DOHH2 (cell line): ENCODE measurements at regions not wholly inside any gene's neighbourhood (a gene's known extent, or its start where the extent isn't known, plus 50 kb on each side); places are given as distances from the start of the nearest gene placed in this dataset.

Source experiments
- H3F3A ChIP-seq: fragments of 200-600 bp; sonication (generic), shearing (Covaris generic); 2 replicates; pipeline ENCODE4 v1.6.0; 2016; ENCODE audit warnings: antibody characterized with exemption, mild to moderate bottlenecking; ENCODE audit not compliant: control insufficient read depth, insufficient read depth
- H3K27ac ChIP-seq: fragments of 200-600 bp; sonication (generic); 2 replicates; pipeline ENCODE4 v1.5.1; 2014; ENCODE audit warnings: low read depth, mild to moderate bottlenecking, low read length, moderate library complexity
- H3K27me3 ChIP-seq: fragments of 200-600 bp; sonication (generic); 2 replicates; pipeline ENCODE4 v1.6.1; 2014; ENCODE audit warnings: mild to moderate bottlenecking, low read length, mixed read lengths; ENCODE audit not compliant: control insufficient read depth
- H3K36me3 ChIP-seq: fragments of 200-600 bp; sonication (generic); 2 replicates; pipeline ENCODE4 v1.6.1; 2014; ENCODE audit warnings: mild to moderate bottlenecking, low read length, moderate library complexity, mixed read lengths; ENCODE audit not compliant: control insufficient read depth
- H3K4me1 ChIP-seq: fragments of 200-600 bp; sonication (generic); 2 replicates; pipeline ENCODE4 v1.6.1; 2014; ENCODE audit warnings: mild to moderate bottlenecking, low read length, mixed read lengths; ENCODE audit not compliant: control insufficient read depth
- H3K4me2 ChIP-seq: fragments of 200-600 bp; sonication (generic); 2 replicates; pipeline ENCODE4 v1.6.0; 2014; ENCODE audit warnings: mild to moderate bottlenecking, low read length, moderate library complexity
- H3K4me3 ChIP-seq: fragments of 200-600 bp; sonication (generic); 2 replicates; pipeline ENCODE4 v1.5.1; 2014; ENCODE audit warnings: mild to moderate bottlenecking, low read length, mixed read lengths
- H3K79me2 ChIP-seq: fragments of 200-600 bp; sonication (generic); 2 replicates; pipeline ENCODE4 v1.6.1; 2014; ENCODE audit warnings: mild to moderate bottlenecking, low read length, mixed read lengths; ENCODE audit not compliant: control insufficient read depth
- H3K9me2 ChIP-seq: fragments of 200-600 bp; sonication (generic); replicated peaks from 2 replicates; pipeline ENCODE4 v1.6.1; 2014; ENCODE audit warnings: mild to moderate bottlenecking, low read length, mixed read lengths; ENCODE audit not compliant: control insufficient read depth
- H3K9me3 ChIP-seq: fragments of 200-600 bp; sonication (generic); 2 replicates; pipeline ENCODE4 v1.6.1; 2014; ENCODE audit warnings: antibody characterized with exemption, low read length, mixed read lengths; ENCODE audit not compliant: control insufficient read depth, insufficient read depth
- H4K20me1 ChIP-seq: fragments of 200-600 bp; sonication (generic); 2 replicates; pipeline ENCODE4 v1.6.0; 2014; ENCODE audit warnings: low read depth, mild to moderate bottlenecking, antibody characterized with exemption, low read length, moderate library complexity; ENCODE audit not compliant: control insufficient read depth, insufficient read depth
- CTCF ChIP-seq: fragments of 200-600 bp; sonication (generic); IDR thresholded peaks from one replicate; pipeline ENCODE4 v1.5.1; 2014; ENCODE audit warnings: antibody characterized with exemption, mild to moderate bottlenecking, low read depth, low read length; ENCODE audit not compliant: poor library complexity, severe bottlenecking
- EZH2phosphoT487 ChIP-seq: fragments of 200-600 bp; sonication (generic); IDR thresholded peaks from 2 replicates; pipeline ENCODE4 v1.6.1; 2017; ENCODE audit warnings: borderline replicate concordance, mild to moderate bottlenecking, antibody characterized with exemption, low read length, moderate library complexity, mixed read lengths

DNA sequence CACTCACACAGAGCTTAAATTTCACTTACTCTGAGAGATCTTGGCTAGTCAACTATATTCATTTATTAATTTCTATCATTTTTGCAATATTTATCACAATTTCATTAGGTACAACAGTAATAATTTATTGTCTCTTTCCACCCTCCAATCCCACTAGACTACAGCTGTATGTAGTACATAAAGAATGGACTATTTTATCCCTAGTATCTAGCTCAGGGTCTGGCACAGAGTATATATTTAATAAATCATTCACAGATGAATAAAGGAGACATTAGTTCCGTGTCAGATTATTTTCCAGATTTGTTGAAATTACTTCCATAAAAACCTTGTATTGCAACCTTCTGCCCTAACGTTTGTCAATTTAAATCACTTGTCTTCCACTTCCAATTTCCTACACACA, 1781.1 kb upstream of the SEL1L start:
- H4K20me1 ChIP-seq = no peaks in the 10 kb centered on the region
- H3K36me3 ChIP-seq = no peaks in the 10 kb centered on the region
- H3K4me3 ChIP-seq = no peak overlapping the region
- no peaks in the 10 kb centered on the region for H3K27me3 ChIP-seq
- no peaks in the 10 kb centered on the region for H3F3A ChIP-seq
- H3K4me1 ChIP-seq = no peaks in the 10 kb centered on the region
- H3K79me2 ChIP-seq = no peaks in the 10 kb centered on the region
- no peak for TF ChIP-seq CTCF
- no peak for TF ChIP-seq EZH2phosphoT487
- H3K9me3 ChIP-seq = no peaks in the 10 kb centered on the region
- no peak overlapping the region for H3K4me2 ChIP-seq
- no peak overlapping the region for H3K27ac ChIP-seq
- no peaks in the 10 kb centered on the region for H3K9me2 ChIP-seq

DNA sequence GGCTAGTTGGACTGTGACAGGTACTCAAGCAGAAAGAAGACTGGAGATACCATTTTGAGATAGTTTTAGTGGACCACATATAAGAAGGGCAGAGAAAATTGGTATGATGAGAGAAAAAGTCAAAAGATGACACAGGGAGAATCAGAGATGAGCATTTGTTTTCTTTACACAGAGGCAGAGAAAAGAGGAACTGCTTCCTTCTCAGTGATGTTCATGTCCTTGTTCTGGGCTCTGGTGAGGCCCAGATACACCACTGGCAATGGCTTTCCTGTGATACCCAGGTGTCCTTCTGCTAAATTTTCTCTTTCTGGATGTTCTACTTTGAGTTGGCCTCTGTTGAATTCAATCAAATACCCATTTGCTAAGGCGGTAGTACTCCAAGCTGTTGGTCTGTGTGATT, 1782.7 kb upstream of the SEL1L start:
- H3K79me2 ChIP-seq = no peaks in the 10 kb centered on the region
- no peak overlapping the region for H3K27ac ChIP-seq
- H3K4me2 ChIP-seq = no peak overlapping the region
- no peaks in the 10 kb centered on the region for H3F3A ChIP-seq
- H3K9me2 ChIP-seq = no peaks in the 10 kb centered on the region
- H3K27me3 ChIP-seq = no peaks in the 10 kb centered on the region
- no peak overlapping the region for H3K4me3 ChIP-seq
- H3K36me3 ChIP-seq = no peaks in the 10 kb centered on the region
- no peaks in the 10 kb centered on the region for H3K4me1 ChIP-seq
- TF ChIP-seq EZH2phosphoT487 (no peak), CTCF (no peak)
- no peaks in the 10 kb centered on the region for H3K9me3 ChIP-seq
- no peaks in the 10 kb centered on the region for H4K20me1 ChIP-seq

DNA sequence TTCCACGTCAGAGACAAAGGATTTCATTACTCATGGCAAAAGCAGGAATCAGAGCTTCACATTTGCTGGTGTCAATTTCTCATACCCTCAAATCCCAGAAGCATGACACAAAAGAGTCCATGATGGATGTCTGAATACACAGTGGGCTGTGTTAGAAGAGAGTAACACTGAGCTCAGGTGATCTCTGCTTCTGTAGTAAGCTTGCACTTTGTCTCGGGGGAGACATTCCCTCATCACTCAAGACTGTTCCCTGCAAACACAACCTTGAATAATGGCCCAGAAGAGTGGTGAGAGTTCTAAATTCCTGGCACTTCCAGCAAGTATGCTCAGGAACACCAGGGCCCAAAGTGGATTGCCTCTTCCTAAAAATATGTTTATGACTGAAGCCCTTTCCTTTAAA, 1787.2 kb upstream of the SEL1L start:
- Histone ChIP-seq H3K79me2 (no peaks in the 10 kb centered on the region), H3K36me3 (no peaks in the 10 kb centered on the region), H4K20me1 (no peaks in the 10 kb centered on the region), H3K27me3 (no peaks in the 10 kb centered on the region), H3K4me2 (no peak overlapping the region), H3K9me3 (no peaks in the 10 kb centered on the region), H3K27ac (no peak overlapping the region), H3K4me3 (no peak overlapping the region), H3F3A (no peaks in the 10 kb centered on the region), H3K9me2 (no peaks in the 10 kb centered on the region), H3K4me1 (no peaks in the 10 kb centered on the region)
- TF ChIP-seq EZH2phosphoT487 (no peak), CTCF (no peak)

DNA sequence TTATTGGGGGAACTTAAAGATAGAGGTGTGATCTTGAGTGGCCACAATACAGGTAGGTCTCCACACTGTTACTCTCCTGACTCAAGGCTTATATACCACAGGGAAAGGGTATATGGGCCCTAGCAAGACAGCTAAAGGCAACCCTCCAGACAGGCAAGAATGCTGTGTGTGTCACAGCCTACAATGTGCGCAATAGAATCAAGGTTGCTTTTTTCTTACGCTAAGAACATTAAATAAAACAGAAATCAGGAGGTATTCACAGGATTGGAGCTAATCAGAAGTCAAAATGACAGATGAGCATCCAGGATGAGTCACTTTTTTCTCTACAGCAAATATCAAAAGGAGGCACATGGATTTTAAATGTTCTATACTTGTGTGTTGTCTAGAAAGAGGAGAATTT, 1797.9 kb upstream of the SEL1L start:
- Histone ChIP-seq H3K27ac (no peak overlapping the region), H3K4me3 (no peak overlapping the region), H3K4me1 (no peaks in the 10 kb centered on the region), H4K20me1 (no peaks in the 10 kb centered on the region), H3K79me2 (no peaks in the 10 kb centered on the region), H3K36me3 (no peaks in the 10 kb centered on the region), H3F3A (no peaks in the 10 kb centered on the region), H3K9me2 (no peaks in the 10 kb centered on the region), H3K9me3 (no peaks in the 10 kb centered on the region), H3K4me2 (no peak overlapping the region), H3K27me3 (no peaks in the 10 kb centered on the region)
- no peak for TF ChIP-seq EZH2phosphoT487
- TF ChIP-seq CTCF = no peak
